Liver (tissue), 3 donors: ENCODE measurements at regions not wholly inside any gene's neighbourhood (a gene's known extent, or its start where the extent isn't known, plus 50 kb on each side); places are given as distances from the start of the nearest gene placed in this dataset.

Source experiments
- GABPA ChIP-seq, 2 donors: IDR thresholded peaks in 1 of 2; conservative IDR thresholded peaks in 1 of 2; 2 replicates each; pipeline ENCODE4 v1.6.1; 2016; ENCODE audit warnings: antibody characterized with exemption in 2 of 2, mild to moderate bottlenecking in 1 of 2, moderate library complexity in 1 of 2
- HNF4G ChIP-seq: IDR thresholded peaks from 2 replicates; pipeline ENCODE4 v1.6.1; 2016; ENCODE audit warnings: antibody characterized with exemption
- JUND ChIP-seq, 2 donors: IDR thresholded peaks; 2 replicates each; pipeline ENCODE4 v1.6.1; 2016; ENCODE audit warnings: antibody characterized with exemption in 2 of 2
- NR2F2 ChIP-seq: IDR thresholded peaks from 2 replicates; pipeline ENCODE4 v1.6.1; 2016; ENCODE audit warnings: antibody characterized with exemption
- RAD21 ChIP-seq, 2 donors: IDR thresholded peaks; 2 replicates each; pipeline ENCODE4 v1.6.1; 2016; ENCODE audit warnings: antibody characterized with exemption in 2 of 2, mild to moderate bottlenecking in 2 of 2
- RXRA ChIP-seq, 2 donors: IDR thresholded peaks; 2 replicates each; pipeline ENCODE4 v1.6.1; 2017 to 2018; ENCODE audit warnings: antibody characterized with exemption in 2 of 2, mild to moderate bottlenecking in 1 of 2
- SP1 ChIP-seq: IDR thresholded peaks from 2 replicates; pipeline ENCODE4 v1.6.1; 2018; ENCODE audit warnings: antibody characterized with exemption, mild to moderate bottlenecking
- TAF1 ChIP-seq: conservative IDR thresholded peaks from 2 replicates; pipeline ENCODE4 v1.6.1; 2016; ENCODE audit warnings: antibody characterized with exemption, mild to moderate bottlenecking
- YY1 ChIP-seq: IDR thresholded peaks from 2 replicates; pipeline ENCODE4 v1.6.1; 2016; ENCODE audit warnings: antibody characterized with exemption, mild to moderate bottlenecking
- TF ChIP-seq, protein P1 (sequence below): IDR thresholded peaks from 2 replicates; pipeline ENCODE4 v1.6.1; 2016; ENCODE audit warnings: antibody characterized with exemption, mild to moderate bottlenecking
- TF ChIP-seq, protein P2 (sequence below): fragments of 150-350 bp; IDR thresholded peaks from 2 replicates; pipeline ENCODE4 v1.5.1; 2017; ENCODE audit warnings: improper control_type of control experiment, low read depth, low read length; ENCODE audit not compliant: missing input control
- TF ChIP-seq, protein P3 (sequence below): IDR thresholded peaks from 2 replicates; pipeline ENCODE4 v1.6.1; 2016; ENCODE audit warnings: antibody characterized with exemption
- TF ChIP-seq, protein P4 (sequence below): IDR thresholded peaks from 2 replicates; pipeline ENCODE4 v1.6.1; 2016; ENCODE audit warnings: antibody characterized with exemption
- TF ChIP-seq, protein P5 (sequence below): IDR thresholded peaks from 2 replicates; pipeline ENCODE4 v1.6.1; 2016; ENCODE audit warnings: antibody characterized with exemption
- donor health status: healthy.
- donor health status: healthy.

DNA sequence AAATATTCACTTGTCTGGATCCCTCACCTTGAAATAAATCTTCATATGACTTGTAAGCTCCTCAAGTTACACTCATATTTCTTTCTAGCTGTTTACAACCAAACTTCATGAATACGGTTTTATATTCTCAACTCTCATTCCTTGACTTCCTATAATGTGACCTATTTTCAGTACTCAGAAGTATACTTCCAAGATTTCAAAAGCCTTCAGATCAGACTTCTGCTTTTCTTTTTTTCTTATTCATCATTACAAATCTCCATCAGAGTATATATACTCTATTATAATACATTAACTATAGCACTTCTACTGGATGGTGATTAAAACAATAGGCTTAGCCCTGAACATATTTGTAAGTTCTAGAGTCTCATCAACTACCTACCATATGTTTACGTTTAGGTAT is 123.6 kb upstream of the ALCAM start:
- TF ChIP-seq, protein P1, sequence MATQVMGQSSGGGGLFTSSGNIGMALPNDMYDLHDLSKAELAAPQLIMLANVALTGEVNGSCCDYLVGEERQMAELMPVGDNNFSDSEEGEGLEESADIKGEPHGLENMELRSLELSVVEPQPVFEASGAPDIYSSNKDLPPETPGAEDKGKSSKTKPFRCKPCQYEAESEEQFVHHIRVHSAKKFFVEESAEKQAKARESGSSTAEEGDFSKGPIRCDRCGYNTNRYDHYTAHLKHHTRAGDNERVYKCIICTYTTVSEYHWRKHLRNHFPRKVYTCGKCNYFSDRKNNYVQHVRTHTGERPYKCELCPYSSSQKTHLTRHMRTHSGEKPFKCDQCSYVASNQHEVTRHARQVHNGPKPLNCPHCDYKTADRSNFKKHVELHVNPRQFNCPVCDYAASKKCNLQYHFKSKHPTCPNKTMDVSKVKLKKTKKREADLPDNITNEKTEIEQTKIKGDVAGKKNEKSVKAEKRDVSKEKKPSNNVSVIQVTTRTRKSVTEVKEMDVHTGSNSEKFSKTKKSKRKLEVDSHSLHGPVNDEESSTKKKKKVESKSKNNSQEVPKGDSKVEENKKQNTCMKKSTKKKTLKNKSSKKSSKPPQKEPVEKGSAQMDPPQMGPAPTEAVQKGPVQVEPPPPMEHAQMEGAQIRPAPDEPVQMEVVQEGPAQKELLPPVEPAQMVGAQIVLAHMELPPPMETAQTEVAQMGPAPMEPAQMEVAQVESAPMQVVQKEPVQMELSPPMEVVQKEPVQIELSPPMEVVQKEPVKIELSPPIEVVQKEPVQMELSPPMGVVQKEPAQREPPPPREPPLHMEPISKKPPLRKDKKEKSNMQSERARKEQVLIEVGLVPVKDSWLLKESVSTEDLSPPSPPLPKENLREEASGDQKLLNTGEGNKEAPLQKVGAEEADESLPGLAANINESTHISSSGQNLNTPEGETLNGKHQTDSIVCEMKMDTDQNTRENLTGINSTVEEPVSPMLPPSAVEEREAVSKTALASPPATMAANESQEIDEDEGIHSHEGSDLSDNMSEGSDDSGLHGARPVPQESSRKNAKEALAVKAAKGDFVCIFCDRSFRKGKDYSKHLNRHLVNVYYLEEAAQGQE: no peak
- TF ChIP-seq, protein P2, sequence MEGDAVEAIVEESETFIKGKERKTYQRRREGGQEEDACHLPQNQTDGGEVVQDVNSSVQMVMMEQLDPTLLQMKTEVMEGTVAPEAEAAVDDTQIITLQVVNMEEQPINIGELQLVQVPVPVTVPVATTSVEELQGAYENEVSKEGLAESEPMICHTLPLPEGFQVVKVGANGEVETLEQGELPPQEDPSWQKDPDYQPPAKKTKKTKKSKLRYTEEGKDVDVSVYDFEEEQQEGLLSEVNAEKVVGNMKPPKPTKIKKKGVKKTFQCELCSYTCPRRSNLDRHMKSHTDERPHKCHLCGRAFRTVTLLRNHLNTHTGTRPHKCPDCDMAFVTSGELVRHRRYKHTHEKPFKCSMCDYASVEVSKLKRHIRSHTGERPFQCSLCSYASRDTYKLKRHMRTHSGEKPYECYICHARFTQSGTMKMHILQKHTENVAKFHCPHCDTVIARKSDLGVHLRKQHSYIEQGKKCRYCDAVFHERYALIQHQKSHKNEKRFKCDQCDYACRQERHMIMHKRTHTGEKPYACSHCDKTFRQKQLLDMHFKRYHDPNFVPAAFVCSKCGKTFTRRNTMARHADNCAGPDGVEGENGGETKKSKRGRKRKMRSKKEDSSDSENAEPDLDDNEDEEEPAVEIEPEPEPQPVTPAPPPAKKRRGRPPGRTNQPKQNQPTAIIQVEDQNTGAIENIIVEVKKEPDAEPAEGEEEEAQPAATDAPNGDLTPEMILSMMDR: no peak
- TF ChIP-seq, protein P3, sequence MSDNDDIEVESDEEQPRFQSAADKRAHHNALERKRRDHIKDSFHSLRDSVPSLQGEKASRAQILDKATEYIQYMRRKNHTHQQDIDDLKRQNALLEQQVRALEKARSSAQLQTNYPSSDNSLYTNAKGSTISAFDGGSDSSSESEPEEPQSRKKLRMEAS: no peak
- TF ChIP-seq JUND (IDR thresholded peaks at IDR 0.05) (no peak), SP1 (no peak), TAF1 (no peak), HNF4G (no peak), YY1 (no peak), RAD21 (IDR thresholded peaks at IDR 0.05) (no peak), NR2F2 (no peak), GABPA (IDR thresholded peaks at IDR 0.05 in 1 of 2, conservative IDR thresholded peaks at IDR 0.05 in 1 of 2) (no peak), RXRA (IDR thresholded peaks at IDR 0.05) (no peak)
- TF ChIP-seq, protein P4, sequence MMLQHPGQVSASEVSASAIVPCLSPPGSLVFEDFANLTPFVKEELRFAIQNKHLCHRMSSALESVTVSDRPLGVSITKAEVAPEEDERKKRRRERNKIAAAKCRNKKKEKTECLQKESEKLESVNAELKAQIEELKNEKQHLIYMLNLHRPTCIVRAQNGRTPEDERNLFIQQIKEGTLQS: no peak
- TF ChIP-seq, protein P5, sequence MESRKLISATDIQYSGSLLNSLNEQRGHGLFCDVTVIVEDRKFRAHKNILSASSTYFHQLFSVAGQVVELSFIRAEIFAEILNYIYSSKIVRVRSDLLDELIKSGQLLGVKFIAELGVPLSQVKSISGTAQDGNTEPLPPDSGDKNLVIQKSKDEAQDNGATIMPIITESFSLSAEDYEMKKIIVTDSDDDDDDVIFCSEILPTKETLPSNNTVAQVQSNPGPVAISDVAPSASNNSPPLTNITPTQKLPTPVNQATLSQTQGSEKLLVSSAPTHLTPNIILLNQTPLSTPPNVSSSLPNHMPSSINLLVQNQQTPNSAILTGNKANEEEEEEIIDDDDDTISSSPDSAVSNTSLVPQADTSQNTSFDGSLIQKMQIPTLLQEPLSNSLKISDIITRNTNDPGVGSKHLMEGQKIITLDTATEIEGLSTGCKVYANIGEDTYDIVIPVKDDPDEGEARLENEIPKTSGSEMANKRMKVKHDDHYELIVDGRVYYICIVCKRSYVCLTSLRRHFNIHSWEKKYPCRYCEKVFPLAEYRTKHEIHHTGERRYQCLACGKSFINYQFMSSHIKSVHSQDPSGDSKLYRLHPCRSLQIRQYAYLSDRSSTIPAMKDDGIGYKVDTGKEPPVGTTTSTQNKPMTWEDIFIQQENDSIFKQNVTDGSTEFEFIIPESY: no peak
